COR-L47 (cell line): ENCODE measurements at regions not wholly inside any gene's neighbourhood (a gene's known extent, or its start where the extent isn't known, plus 50 kb on each side); places are given as distances from the start of the nearest gene placed in this dataset.

Experiments used
- DNase-seq: peaks from one replicate; lab custom pipeline; 2025; lab: John Stamatoyannopoulos, UW

DNA sequence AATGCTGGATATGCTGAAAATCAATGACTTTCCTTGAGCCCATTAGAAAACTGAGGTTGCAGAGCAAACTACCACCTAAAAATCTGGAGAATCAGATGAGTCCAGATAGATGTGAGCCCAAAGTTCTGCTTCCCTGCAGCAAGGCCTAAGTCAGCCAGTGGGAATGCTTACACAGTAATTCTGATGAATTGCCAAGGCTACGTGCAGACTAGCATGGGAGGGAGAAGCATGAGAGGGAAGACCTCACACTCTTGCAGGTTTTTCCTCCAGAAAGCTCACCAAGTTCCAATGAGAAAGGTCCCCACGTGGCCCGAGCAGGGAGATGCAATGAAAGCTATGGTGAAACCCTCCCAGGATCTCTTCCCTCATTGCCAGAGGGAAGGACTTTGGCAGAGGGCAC, 104.8 kb upstream of the SIRPA start:
- DNase-seq = no peak

DNA sequence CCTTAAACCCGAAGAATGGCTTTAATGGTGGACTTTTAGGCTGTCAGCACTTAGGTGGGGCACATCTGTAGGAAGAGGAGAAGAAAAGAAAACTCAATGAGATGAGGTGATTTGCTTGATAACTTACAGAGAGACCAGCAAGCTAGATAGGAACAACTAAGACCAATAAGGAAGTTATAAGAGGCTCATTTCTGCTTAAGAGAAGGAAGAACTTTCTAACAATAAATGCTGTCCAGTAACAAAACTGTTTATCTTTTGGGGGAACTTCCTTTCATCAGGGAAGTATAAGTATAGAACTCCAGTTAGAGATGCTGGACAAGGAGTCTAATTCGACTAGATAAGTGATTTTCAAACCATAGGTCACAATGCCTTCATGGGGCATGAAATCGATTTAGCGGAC, 107.2 kb upstream of the SIRPA start:
- no peak for DNase-seq

DNA sequence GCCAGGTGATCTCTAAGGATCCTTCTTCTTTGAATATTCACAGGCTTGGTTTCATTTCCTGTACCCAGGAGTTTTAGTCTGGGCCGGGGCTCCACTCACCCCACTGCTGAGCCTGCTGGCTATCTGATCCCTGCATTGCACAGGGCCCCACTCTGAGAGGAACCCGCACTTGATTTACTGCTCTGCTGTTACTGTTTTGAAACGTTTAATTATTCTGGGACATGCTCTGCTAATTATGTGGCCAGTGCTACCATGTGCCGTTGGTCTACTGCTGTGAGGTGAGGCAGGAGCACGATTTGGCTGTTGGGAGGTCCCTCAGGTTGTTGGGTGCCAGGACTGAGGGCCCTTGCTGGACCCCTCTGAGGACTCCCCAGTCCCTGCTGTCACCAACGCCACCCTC, 108.7 kb upstream of the SIRPA start:
- no peak for DNase-seq

DNA sequence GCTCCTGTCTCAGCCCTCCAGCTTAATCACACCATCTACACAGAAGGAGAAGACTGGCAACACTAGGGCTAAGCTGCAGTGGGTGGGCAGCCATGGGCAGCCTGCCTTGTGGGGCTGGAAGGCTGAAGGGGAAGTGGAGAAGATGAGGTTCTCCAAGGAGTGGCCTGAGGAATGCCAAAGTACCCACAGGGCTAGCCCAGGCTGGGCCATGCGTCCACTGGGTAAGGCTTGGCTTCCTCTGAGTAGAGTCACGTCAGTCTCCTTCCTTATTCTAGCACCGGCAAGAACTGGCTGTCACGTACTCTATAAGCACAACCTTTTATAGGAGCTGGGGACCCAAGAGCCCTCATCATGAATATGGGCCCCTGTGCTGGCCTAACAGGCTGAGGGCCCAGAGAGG, 110.6 kb upstream of the SIRPA start:
- no peak for DNase-seq

DNA sequence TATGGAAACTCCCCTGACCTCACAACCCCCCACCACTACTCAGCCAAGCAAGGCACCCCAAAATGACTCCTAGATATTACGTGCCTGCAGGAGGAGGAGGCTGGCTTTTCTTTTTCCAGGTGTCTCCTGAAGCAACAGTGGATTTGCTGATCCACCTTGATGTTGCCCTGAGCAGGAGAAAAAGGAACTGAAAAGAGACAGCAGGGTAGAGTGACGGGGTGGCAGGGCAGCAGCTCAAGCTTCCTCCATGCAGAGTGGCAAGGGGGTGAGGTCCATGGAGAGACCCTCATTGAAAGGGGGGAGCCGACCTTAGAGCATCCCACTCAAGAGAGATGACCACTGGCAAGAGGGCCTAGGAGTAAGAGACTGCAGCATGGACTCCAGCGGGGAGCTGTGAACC, 112.0 kb upstream of the SIRPA start:
- no peak for DNase-seq

DNA sequence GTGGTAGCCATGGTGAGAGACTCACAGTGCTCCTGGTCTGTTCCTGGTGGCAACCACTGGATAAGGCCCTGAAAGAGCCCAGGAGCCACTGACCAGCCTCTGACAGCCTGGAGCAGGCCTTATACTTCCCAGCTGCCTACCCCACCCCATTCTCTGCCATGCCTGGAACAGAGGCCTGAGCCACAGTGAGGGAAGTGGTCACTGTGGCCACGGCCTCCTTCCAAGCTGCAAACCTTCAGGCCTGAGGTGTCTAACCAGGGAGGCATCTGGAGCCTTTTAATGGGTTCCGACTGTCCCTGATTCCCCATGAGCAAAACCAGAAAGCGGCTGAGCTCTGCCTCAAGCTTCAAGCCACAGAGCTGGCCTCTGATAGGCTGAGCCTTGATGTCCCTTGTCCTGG, 113.0 kb upstream of the SIRPA start:
- no peak for DNase-seq

DNA sequence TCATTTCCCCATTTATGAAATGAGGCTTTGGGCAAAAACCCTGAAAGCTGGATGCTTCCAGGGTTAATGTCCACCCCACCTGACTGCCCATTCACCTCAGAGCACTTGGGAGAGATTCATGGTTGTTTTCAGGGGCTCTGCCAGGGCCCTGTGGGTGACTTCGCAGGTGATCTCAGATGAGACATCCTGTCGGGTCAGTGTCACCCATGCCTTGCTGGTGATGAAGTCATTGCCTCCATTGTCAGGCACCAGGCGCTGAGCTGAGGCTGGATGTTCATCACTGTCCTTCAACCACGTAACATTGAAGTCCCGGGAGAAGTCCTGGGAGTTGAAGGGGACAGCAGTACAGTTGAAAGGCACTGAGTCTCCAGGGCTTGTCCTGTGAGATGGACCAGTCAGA, 115.6 kb upstream of the SIRPA start:
- DNase-seq = no peak

DNA sequence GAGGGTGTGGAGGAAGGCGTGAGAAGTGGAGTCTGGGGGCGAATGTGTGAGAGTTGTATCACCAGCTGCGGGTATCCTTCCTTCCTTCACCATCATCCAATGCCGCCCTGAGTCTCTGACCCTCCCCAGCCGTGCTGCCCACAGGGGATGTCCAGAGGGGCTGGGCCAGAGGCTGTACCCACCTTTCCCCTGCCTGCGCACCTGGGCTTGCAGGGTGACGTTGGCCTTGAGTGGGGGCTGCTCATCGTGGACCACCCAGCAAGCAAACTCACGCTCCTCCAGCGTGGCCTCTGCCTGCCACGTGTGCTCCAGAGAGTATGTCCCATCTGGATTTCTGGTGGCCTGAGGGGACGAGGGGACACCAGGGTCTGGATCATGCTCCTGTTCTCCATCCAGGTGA, 116.9 kb upstream of the SIRPA start:
- DNase-seq = no peak

DNA sequence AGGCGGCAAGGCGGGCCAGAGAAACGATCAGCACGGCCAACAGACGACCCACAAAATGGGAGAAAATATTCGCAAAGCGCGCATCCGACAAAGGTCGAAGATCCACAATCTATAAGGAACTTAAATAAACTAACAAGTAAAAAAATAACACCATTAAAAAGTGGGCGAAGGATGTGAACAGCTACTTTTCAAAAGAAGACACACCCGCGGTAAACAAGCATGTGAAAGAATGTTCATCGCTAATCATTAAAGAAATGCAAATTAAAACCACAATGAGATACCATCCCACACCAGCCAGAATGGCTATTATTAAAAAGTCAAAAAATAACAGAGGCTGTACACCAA, 117.8 kb upstream of the SIRPA start:
- no peak for DNase-seq

DNA sequence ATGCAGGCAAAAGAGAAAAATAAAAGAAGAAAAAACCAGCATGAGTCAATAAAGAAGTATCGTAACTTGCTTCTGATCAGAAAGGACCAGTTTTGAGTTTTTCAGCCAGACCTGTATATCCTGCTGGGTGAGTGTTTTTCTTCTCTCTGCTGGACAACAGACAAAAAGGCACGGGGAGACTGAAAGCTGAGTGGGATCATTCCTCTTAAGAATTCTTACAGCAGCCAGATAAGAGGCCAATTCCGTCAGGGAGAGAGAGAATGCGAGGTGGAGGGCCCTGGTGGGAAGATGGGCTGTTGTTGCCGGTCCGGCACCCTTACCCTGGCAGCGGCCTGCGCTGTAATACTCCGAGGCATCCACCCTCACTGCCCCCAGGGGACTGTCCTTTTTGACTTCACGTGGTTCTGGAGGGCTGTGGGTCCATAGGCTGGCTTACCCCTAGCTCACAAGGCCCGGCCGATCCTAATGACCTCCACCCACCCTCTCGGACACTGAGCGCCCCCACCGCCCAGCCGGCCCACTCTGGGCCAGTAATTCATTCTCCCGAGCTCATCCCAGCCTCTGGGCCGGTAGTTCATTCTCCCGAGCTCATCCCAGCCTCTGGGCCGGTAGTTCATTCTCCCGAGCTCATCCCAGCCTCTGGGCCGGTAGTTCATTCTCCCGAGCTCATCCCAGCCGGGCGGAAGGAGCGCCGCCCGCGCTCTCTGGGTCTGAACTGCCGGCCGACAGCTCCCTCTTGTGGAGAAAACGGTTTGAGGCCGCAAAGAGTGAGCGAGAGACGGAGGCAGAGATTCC, 118.3 kb upstream of the SIRPA start:
- DNase-seq = peak; percentile 56

DNA sequence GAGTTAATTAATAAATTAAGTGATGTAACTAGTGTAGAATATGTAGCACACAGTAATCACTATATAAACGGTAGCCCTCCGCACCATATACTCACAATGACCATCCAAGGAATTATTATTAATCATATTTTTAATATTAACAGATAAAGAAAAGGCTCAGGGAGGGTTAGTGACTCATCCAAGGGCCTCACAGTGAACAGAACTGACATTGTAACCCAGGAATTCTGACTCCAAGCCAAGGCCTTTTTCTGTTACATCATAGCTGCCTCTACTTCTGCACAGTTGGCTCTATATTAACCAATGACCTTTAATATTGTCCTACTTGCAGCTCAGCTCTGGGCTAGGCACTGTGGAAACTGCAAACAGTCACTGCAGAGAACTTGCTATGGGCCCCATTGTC, 117.5 kb upstream of the SIRPG start:
- no peak for DNase-seq

DNA sequence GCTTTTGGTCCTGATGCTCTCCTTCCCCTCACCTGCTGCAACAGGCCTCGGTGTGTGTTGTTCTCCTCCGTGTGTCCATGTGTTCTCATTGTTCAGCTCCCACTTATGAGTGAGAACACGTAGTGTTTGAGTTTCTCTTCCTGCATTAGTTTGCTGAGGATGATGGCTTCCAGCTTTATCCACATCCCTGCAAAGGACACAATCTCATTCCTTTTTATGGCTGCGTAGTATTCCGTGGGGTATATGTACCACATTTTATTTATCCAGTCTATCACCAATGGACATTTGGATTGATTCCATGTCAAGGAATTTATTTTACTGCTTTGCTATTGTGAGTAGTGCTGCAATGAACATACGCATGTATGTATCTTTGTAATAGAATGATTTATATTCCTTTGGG, 116.9 kb upstream of the SIRPG start:
- no peak for DNase-seq

DNA sequence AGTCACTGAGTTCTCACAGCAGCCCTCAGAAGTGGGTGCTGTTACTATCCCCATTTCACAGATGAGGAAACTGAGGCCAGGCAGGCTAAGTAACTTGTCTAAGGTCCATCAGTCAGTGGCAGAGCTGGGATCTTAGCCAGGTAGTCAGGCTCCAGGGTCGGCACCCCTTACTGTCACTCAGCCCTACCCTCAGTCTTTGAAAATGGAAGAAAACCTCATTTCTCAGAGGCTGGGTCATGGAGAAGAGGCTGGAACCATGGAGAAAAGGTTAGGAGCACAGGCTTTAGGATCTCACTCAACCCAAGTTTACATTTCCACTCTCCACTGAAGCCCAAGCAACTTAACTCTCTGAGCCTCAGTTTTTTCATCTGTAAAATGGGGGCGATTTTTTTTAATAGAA, 116.2 kb upstream of the SIRPG start:
- DNase-seq = no peak

DNA sequence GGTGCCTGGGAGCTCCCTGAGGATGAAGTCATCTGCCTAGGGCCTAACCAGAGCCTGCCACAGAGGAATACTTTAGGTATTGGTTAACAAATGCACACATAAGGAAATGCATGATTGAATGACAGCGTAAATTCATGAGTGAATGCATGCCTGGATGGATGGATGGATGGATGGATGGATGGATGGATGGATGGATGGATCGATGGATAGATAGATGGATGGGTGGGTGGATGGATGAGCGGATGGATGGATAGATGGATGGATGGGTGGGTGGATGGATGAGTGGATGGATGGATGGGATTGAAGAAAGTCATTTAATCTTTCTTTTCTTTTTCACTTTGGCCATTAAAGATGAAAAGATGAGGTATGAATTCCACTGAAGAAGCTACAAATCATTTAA, 111.9 kb upstream of the SIRPG start:
- no peak for DNase-seq

DNA sequence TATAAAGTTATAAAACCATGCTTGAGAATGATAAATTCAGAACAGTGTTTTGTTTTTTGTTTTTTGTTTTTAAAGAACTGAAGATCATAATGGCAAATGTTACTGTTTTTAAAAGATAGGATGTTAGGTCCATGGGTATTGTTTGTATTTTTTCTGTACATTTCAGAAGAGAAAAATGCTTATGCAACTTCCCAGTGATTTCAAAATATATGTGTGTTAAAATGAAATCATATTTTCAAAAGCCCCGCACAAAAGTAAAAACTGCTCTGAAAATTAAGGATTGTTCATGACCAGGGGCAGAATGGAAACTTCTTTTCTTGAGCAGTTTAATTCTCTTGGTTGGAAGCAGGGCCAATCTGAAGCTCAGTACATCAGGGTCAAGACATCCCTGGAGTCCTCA, 109.2 kb upstream of the SIRPG start:
- DNase-seq = no peak

DNA sequence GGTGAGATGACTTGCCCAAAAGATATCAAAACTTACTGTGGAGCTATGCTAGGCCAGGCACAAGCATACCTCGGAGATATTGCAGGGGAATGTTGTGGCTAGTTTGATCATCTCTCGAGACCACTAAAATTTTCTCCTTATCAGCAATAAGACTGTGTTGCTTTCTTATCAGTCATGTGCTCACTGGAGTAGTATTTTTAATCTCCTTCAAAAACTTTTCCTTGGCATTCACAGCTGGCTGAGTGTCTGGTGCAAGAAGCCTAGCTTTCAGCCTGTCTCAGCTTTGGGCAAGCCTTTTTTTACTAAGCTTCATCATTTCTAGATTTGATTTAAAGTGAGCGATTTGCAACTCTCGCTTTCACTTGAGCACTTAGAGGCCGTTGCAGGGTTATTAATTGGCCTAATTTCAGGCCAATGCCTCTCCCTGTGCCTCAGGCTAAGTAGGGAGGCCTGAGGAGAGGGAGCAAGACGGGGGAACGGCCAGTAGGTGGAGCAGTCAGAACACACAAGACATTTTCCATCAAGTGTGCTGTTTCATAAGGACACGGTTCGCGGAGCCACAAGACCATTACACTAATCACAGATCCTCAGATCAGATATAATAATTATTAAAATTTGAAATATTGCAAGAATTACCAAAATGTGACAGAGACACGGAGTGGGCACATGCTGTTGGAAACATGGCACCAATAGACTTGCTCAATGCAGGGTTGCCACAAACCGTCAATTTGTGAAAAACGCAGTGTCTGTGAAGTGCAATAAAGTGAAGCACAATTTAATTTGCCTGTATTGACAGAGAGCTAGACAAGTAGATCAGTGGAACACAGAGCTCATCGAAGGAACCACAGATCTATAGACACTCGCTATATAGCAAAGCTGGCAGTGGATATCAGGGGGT, 106.8 kb upstream of the SIRPG start:
- peak; percentile 19 for DNase-seq

DNA sequence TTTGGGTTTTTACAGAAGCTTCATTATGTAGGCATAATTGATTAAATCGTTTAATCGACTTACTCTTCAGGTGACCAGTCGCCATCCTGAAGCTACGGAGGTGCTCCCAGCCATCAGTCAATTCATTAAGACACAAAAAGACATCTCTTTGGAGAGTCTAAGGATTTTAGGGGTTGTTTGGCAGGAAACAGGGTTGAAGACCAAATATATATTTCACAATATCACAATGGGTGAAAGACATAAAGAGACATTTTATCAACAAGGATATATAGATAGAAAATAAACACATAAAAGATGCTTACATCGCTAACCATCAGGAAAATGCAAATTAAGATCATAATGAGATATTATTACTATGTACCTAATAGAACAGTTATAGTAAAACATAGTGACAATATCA, 104.0 kb upstream of the SIRPG start:
- no peak for DNase-seq

DNA sequence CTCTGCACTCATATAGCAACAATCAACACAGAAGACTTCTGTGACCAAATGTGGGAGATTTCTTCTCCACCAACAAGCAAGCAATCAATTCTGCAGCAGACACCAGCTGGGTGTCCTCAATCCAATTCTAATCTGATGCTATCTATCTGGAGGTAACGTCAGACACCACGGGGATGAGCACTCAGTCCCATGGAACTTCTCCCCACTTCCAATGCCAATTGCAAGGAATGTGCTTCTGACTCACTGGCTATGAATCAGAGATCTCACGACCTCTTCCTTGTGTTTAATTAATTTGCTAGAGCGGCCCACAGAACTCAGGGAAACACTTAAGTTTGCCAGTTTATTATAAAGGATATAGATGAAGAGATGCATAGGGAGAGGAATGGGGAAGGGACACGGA, 103.5 kb upstream of the SIRPG start:
- DNase-seq = no peak

DNA sequence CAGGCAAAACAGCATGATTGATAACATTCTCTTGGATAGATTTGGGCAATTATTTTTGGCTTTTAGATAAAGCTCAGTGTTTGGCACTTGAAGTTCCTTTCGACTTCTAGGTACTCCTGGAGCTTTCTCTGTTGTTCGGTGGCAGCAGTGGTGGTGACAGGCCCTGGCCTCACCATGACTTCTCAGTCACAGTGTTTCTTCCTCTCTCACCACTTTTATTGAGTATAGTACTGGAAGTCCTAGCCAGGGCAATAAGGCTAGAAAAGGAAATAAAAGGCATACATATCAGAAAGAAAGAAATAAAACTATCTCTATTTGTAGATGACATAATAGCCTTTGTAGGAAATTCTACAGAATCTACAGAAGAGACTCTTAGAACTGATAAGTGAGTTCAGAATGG, 101.2 kb upstream of the SIRPG start:
- no peak for DNase-seq

DNA sequence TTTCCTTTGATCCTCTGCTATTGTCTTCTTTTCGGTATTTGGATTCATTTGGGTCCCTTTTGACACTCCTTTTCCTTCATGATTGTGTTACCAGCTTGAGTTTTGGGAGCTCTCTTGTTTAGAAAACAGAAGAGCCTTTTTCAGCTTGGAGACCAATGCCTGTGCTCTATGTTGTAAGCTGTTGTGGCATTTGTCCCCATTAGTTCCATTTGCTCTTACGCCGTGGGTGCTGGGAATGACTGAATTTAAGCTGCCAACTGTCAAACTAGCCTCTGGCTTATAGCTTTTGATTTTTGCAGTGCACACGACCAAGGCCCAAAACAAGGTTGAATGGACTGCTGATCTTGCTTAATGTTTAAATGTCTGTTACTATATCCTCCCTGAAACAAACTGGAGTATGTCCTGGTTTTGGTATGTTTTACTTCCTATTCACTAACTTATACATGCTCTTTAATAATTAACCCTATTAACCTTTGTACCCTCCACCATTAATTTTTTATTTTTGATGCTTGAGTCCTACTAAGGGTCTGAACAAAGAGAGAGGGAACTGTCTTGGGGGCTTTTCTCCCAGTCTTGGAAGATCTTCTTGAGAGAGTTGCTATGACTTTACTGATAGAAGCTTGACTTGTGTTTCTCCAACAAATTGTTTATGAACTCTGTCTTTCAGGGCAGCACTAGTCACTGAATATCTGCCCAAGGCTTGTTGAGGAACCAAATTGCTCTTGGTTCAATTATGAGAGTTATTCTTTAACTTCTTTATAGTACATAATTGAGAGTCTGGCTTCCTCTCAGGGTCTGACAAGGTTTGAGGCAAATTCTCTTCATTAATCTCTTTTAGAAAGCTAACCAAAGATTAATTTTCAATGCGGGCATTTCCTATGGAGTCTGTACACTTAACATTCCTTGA, 100.3 kb upstream of the SIRPG start:
- no peak for DNase-seq

DNA sequence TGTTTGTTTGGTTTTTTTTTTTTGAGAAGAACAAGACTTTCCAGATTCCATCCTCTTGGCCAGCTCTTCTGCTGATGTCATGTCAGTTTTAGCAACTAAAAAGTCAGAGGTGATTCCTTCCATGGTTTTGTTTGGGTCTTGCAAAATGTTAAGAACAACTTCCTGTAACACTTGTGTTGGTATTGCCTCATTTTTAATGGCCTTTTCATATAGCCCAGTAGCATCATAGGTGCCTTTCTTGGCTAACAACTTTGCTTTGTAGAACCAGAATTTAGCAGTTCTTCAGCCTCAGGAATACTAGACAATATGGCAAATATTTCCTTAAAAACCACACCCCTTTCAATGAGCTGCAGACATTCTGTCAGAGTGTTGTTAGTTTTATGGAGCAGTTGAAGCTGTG, 99.5 kb upstream of the SIRPG start:
- no peak for DNase-seq

DNA sequence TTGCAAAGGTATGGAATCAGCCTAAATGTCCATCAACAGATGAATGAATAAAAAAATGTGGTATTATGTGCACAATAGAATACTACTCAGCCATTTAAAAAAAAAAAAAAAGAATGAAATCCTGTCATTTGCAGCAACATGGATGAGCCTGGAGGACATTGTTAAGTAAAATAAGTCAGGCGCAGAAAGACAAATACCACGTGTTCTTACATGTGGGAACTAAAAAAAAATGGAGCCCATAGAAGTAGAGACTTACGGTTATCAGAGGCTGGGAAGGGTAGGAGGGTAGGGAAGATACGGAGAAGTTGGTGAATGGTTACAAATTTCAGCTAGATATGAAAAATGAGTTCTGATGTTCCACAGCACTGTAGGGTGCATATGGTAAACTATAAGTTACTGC, 97.2 kb upstream of the SIRPG start:
- DNase-seq = no peak

DNA sequence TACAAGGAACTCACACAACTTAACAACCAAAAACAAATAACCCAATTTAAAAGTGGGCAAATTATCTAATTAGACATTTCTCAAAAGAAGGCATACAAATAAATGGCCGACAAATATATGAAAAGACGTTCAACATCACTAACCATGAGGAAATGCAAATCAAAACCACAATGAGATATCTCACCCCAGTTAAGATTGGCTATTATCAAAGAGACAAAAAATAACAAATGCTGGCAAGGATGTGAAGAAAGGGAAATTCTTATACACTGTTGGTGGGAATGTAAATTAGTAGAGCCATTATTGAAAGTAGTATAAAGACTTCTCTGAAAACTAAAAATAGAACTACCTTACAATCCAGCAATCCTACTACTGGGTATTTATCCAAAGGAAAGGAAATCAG, 96.7 kb upstream of the SIRPG start:
- no peak for DNase-seq
